ENCODE measurements at regions not wholly inside any gene's neighbourhood (a gene's known extent, or its start where the extent isn't known, plus 50 kb on each side); places are given as distances from the start of the nearest gene placed in this dataset.

GRCh38 chr1:147852706-147853225 is 49.8 kb upstream of the GJA8 start:
- H3K27me3 ChIP-seq (ENCODE audit: control insufficient read depth, insufficient read depth, low read length) = no peaks in the 10 kb centered on the region
- H3K27ac ChIP-seq (ENCODE audit: low read length) = no peak overlapping the region
- peaks cover 22% of the 10 kb centered on the region for H3K4me1 ChIP-seq (ENCODE audit: control insufficient read depth, low read depth, low read length)
- no peaks in the 10 kb centered on the region for H3K36me3 ChIP-seq (ENCODE audit: control insufficient read depth, low read depth, low read length)
- H3K9ac ChIP-seq (ENCODE audit: low read length) = no peak overlapping the region
- H3K4me3 ChIP-seq (ENCODE audit: low read length) = no peak overlapping the region
- no peaks in the 10 kb centered on the region for H3K9me3 ChIP-seq (ENCODE audit: control insufficient read depth, low read depth, low read length)

Data from iPS-18a (cell line).